H1 (cell line): ENCODE measurements at regions not wholly inside any gene's neighbourhood (a gene's known extent, or its start where the extent isn't known, plus 50 kb on each side); places are given as distances from the start of the nearest gene placed in this dataset.

Experiments used
- CTCF ChIA-PET: fragments of 300-600 bp; sonication (Branson Sonifier 250); formaldehyde crosslinking; loops from one replicate; lab custom pipeline; 2021; ENCODE audit not compliant: partially characterized antibody; lab: Charles Lee
- POLR2A ChIA-PET: fragments of 300-600 bp; sonication (Branson Sonifier 250); formaldehyde crosslinking; loops from one replicate; lab custom pipeline; 2021; ENCODE audit warnings: inconsistent platforms; ENCODE audit not compliant: partially characterized antibody; lab: Charles Lee
- DNase-seq, 2 experiments: peaks; one replicate each; pipeline versions ENCODE4 v3.0.0 to v3.0.0-alpha.2; 2010 to 2022; ENCODE audit warnings: low spot score in 2 of 2, low read depth in 1 of 2, mixed read lengths in 1 of 2
- FAIRE-seq: peaks from 2 replicates; lab custom pipeline; 2011; peaks lifted over from hg19 to GRCh38; lab: Jason Lieb, UNC
- H2AFZ ChIP-seq: 2 replicates; pipeline ENCODE4 v1.8.1; 2012; ENCODE audit warnings: low read length, inconsistent platforms
- H2AK5ac ChIP-seq: 2 replicates; pipeline ENCODE4 v1.6.1; 2013; ENCODE audit warnings: low read depth, low read length
- H2BK120ac ChIP-seq: replicated peaks from 2 replicates; pipeline ENCODE3; 2013; ENCODE audit warnings: low read depth, low read length, inconsistent platforms
- H2BK12ac ChIP-seq: 2 replicates; pipeline ENCODE4 v1.6.1; 2013; ENCODE audit warnings: low read depth, low read length
- H2BK15ac ChIP-seq: 2 replicates; pipeline ENCODE4 v1.6.1; 2013; ENCODE audit warnings: low read length
- H2BK20ac ChIP-seq: 2 replicates; pipeline ENCODE4 v1.6.1; 2013; ENCODE audit warnings: low read length
- H2BK5ac ChIP-seq: 2 replicates; pipeline ENCODE4 v1.6.1; 2013; ENCODE audit warnings: low read depth, low read length
- H3K14ac ChIP-seq: 2 replicates; pipeline ENCODE4 v1.6.1; 2013; ENCODE audit warnings: inconsistent platforms; ENCODE audit not compliant: insufficient read length
- H3K18ac ChIP-seq: 2 replicates; pipeline ENCODE4 v1.6.1; 2013; ENCODE audit warnings: low read length; ENCODE audit errors: extremely low read depth
- H3K23ac ChIP-seq: 2 replicates; pipeline ENCODE4 v1.6.1; 2013; ENCODE audit warnings: inconsistent platforms; ENCODE audit not compliant: insufficient read length
- H3K23me2 ChIP-seq: 2 replicates; pipeline ENCODE4 v1.6.1; 2013; ENCODE audit warnings: low read depth, low read length
- H3K27ac ChIP-seq: 2 replicates; pipeline ENCODE4 v1.6.1; 2011; ENCODE audit warnings: low read depth, low read length, inconsistent platforms
- H3K27me3 ChIP-seq, 4 experiments: replicated peaks in 1 of 4; 1 replicate in 1 of 4; 2 replicates in 3 of 4; pipeline versions ENCODE4 v1.6.1 to v1.8.1; 2011 to 2013; ENCODE audit warnings: low read length in 3 of 4, mild to moderate bottlenecking in 3 of 4, inconsistent platforms in 2 of 4, mixed read lengths in 2 of 4, moderate library complexity in 1 of 4; ENCODE audit not compliant: control insufficient read depth in 3 of 4, insufficient read depth in 3 of 4; ENCODE audit errors: extremely low read depth in 1 of 4
- H3K36me3 ChIP-seq, 4 experiments: 2 replicates each; pipeline versions ENCODE4 v1.6.1 to v1.8.1; 2011 to 2013; ENCODE audit warnings: mild to moderate bottlenecking in 4 of 4, low read length in 3 of 4, moderate library complexity in 2 of 4, control low read depth in 1 of 4, inconsistent platforms in 1 of 4; ENCODE audit not compliant: insufficient read depth in 4 of 4, control insufficient read depth in 2 of 4
- H3K4ac ChIP-seq: replicated peaks from 2 replicates; pipeline ENCODE3; 2013; ENCODE audit warnings: low read length, low read depth, mixed read lengths, inconsistent platforms; ENCODE audit not compliant: insufficient read length
- H3K4me1 ChIP-seq, 4 experiments: replicated peaks in 1 of 4; 1 replicate in 1 of 4; 2 replicates in 3 of 4; pipeline versions ENCODE4 v1.6.1 to v1.8.1; 2011 to 2013; ENCODE audit warnings: low read length in 3 of 4, inconsistent platforms in 2 of 4, mixed read lengths in 1 of 4; ENCODE audit not compliant: insufficient read depth in 4 of 4, control insufficient read depth in 3 of 4
- H3K4me2 ChIP-seq, 2 experiments: 2 replicates each; pipeline versions ENCODE4 v1.6.1 to v1.8.1; 2011 to 2013; ENCODE audit warnings: low read depth in 2 of 2, low read length in 2 of 2, control low read depth in 1 of 2, inconsistent platforms in 1 of 2, mild to moderate bottlenecking in 1 of 2; ENCODE audit not compliant: insufficient read depth in 1 of 2
- H3K4me3 ChIP-seq, 4 experiments: fragments of 200-600, 300-600 bp in 1 of 4; sonication (generic), shearing (Covaris generic), sonication (Bioruptor Twin) in 1 of 4; 2 replicates each; pipeline versions ENCODE4 v1.5.1 to v1.8.1; 2011 to 2016; ENCODE audit warnings: low read length in 4 of 4, low read depth in 3 of 4, control low read depth in 2 of 4, inconsistent platforms in 2 of 4, mild to moderate bottlenecking in 2 of 4, mixed read lengths in 1 of 4, moderate library complexity in 1 of 4; ENCODE audit not compliant: insufficient read depth in 2 of 4; ENCODE audit errors: extremely low read depth in 1 of 4
- H3K56ac ChIP-seq: replicated peaks from 2 replicates; pipeline ENCODE3; 2013; ENCODE audit warnings: low read depth, mild to moderate bottlenecking, mixed read lengths, low read length, inconsistent platforms; ENCODE audit not compliant: insufficient read length
- H3K79me1 ChIP-seq: 2 replicates; pipeline ENCODE4 v1.6.1; 2013; ENCODE audit warnings: low read depth, low read length, control low read depth
- H3K79me2 ChIP-seq, 2 experiments: 2 replicates each; pipeline versions ENCODE4 v1.6.1 to v1.8.1; 2012 to 2013; ENCODE audit warnings: low read length in 2 of 2, mild to moderate bottlenecking in 2 of 2, inconsistent platforms in 1 of 2; ENCODE audit not compliant: insufficient read depth in 2 of 2, control insufficient read depth in 1 of 2
- H3K9ac ChIP-seq, 4 experiments: replicated peaks in 1 of 4; 1 replicate in 1 of 4; 2 replicates in 3 of 4; pipeline versions ENCODE4 v1.6.1 to v1.8.1; 2011 to 2013; ENCODE audit warnings: low read depth in 3 of 4, low read length in 3 of 4, control low read depth in 2 of 4, mild to moderate bottlenecking in 2 of 4, moderate library complexity in 2 of 4, inconsistent platforms in 1 of 4; ENCODE audit errors: extremely low read depth in 1 of 4
- H3K9me3 ChIP-seq, 2 experiments: 2 replicates each; pipeline versions ENCODE4 v1.6.1 to v1.8.1; 2012 to 2013; ENCODE audit warnings: mild to moderate bottlenecking in 2 of 2, moderate library complexity in 2 of 2, control low read depth in 1 of 2, inconsistent platforms in 1 of 2, low read depth in 1 of 2, low read length in 1 of 2, mixed read lengths in 1 of 2; ENCODE audit not compliant: insufficient read depth in 2 of 2
- H4K20me1 ChIP-seq, 2 experiments: replicated peaks in 1 of 2; 2 replicates each; pipeline versions ENCODE3 to v1.8.1; 2011 to 2013; ENCODE audit warnings: inconsistent platforms in 2 of 2, low read length in 2 of 2, mild to moderate bottlenecking in 1 of 2; ENCODE audit not compliant: insufficient read depth in 2 of 2, control insufficient read depth in 1 of 2
- H4K5ac ChIP-seq: 2 replicates; pipeline ENCODE4 v1.6.1; 2013; ENCODE audit warnings: low read length, low read depth, mixed read lengths, inconsistent platforms; ENCODE audit not compliant: insufficient read length
- H4K8ac ChIP-seq: 2 replicates; pipeline ENCODE4 v1.8.0; 2013; ENCODE audit warnings: mild to moderate bottlenecking, moderate library complexity, low read length, inconsistent platforms; ENCODE audit not compliant: insufficient read depth; ENCODE audit errors: extremely low read depth
- H4K91ac ChIP-seq: replicated peaks from 2 replicates; pipeline ENCODE3; 2013; ENCODE audit warnings: low read length, mixed read lengths, inconsistent platforms; ENCODE audit not compliant: insufficient read length
- ASH2L ChIP-seq: fragments of 200-600, 300-600 bp; sonication (generic); IDR thresholded peaks from one replicate; pipeline ENCODE4 v1.7.1; 2017; ENCODE audit warnings: low read length
- ATF2 ChIP-seq: IDR thresholded peaks from 2 replicates; pipeline ENCODE4 v1.6.1; 2012; ENCODE audit warnings: low read length, inconsistent platforms
- PHF8 ChIP-seq: fragments of 200-600 bp; sonication (generic); conservative IDR thresholded peaks from 2 replicates; pipeline ENCODE4 v1.7.1; 2012; ENCODE audit warnings: low read depth, mild to moderate bottlenecking, inconsistent platforms, low read length, moderate library complexity
- SUZ12 ChIP-seq: fragments of 200-600 bp; sonication (generic); IDR thresholded peaks from 2 replicates; pipeline ENCODE4 v1.6.1; 2012; ENCODE audit warnings: mild to moderate bottlenecking, inconsistent platforms, low read length, moderate library complexity, mixed read lengths
- TAF7 ChIP-seq: optimal IDR thresholded peaks from 2 replicates; pipeline ENCODE3; 2011; ENCODE audit warnings: low read depth, mild to moderate bottlenecking, inconsistent platforms, low read length, moderate library complexity, borderline replicate concordance
- TCF12 ChIP-seq: IDR thresholded peaks from 2 replicates; pipeline ENCODE4 v1.6.1; 2011; ENCODE audit warnings: low read depth, mild to moderate bottlenecking, low read length
- WGBS, 2 experiments: shearing (Covaris generic) in 1 of 2; methylation state at CpG; one replicate each; pipeline versions ENCODE4 v1.1.6 to v1.1.7; 2013 to 2015; ENCODE audit warnings: low lambda C conversion rate in 2 of 2, mixed read lengths in 2 of 2, inconsistent platforms in 1 of 2, low coverage in 1 of 2, missing lambda C conversion rate in 1 of 2; ENCODE audit not compliant: insufficient replicate concordance in 2 of 2, insufficient coverage in 1 of 2, insufficient read length in 1 of 2; ENCODE audit errors: extremely low coverage in 1 of 2, missing lambda C conversion rate in 1 of 2; 5-methylcytosine and 5-hydroxymethylcytosine counted together

GRCh38 chr1:208842451-208842850 lies 598.3 kb upstream of the PLXNA2 start:
- no peak overlapping the region for H3K4me3 ChIP-seq
- H2BK20ac ChIP-seq, result no peak overlapping the region
- H4K8ac ChIP-seq, result no peak overlapping the region
- H2AFZ ChIP-seq, result no peak overlapping the region
- FAIRE-seq (no peak), DNase-seq (no peak)
- no peaks in the 10 kb centered on the region for H3K79me1 ChIP-seq
- H2BK12ac ChIP-seq, result no peak overlapping the region
- H3K23me2 ChIP-seq, result no peaks in the 10 kb centered on the region
- ChIA-PET POLR2A (no interaction called here), CTCF (no interaction called here)
- WGBS, 2 experiments, result 93% methylated on average over 3 of the region's 3 CpGs; no CpG with 5 or more reads in 1 of the 2 experiments
- H3K27ac ChIP-seq, result no peak overlapping the region
- no peak overlapping the region for H4K5ac ChIP-seq
- H3K4me2 ChIP-seq, result no peak overlapping the region
- TF ChIP-seq SUZ12 (no peak), TAF7 (no peak), ATF2 (no peak), PHF8 (no peak), TCF12 (no peak), ASH2L (no peak)
- H3K23ac ChIP-seq, result no peak overlapping the region
- H3K4ac ChIP-seq, result no peak overlapping the region
- H3K18ac ChIP-seq, result no peak overlapping the region
- no peak overlapping the region for H2BK120ac ChIP-seq
- H3K56ac ChIP-seq, result no peak overlapping the region
- H2BK5ac ChIP-seq, result no peak overlapping the region
- no peaks in the 10 kb centered on the region for H3K9me3 ChIP-seq
- no peak overlapping the region for H2AK5ac ChIP-seq
- no peak overlapping the region for H3K9ac ChIP-seq
- no peaks in the 10 kb centered on the region for H3K79me2 ChIP-seq
- no peak overlapping the region for H2BK15ac ChIP-seq
- H4K20me1 ChIP-seq, result no peaks in the 10 kb centered on the region
- H3K4me1 ChIP-seq, result no peaks in the 10 kb centered on the region
- H4K91ac ChIP-seq, result no peak overlapping the region
- no peak overlapping the region for H3K14ac ChIP-seq
- H3K36me3 ChIP-seq, result no peaks in the 10 kb centered on the region
- H3K27me3 ChIP-seq, result no peaks in the 10 kb centered on the region
